Muscle of leg (tissue), 3 donors: ENCODE measurements at regions not wholly inside any gene's neighbourhood (a gene's known extent, or its start where the extent isn't known, plus 50 kb on each side); places are given as distances from the start of the nearest gene placed in this dataset.

ENCODE experiments used
- DNase-seq: peaks from one replicate; pipeline ENCODE4 v3.0.0; 2013
- H3K27ac ChIP-seq: one replicate; pipeline ENCODE4 v1.5.1; 2013; ENCODE audit warnings: mild to moderate bottlenecking, low read length, control low read depth
- H3K27me3 ChIP-seq: one replicate; pipeline ENCODE4 v1.6.1; 2013; ENCODE audit warnings: low read length; ENCODE audit not compliant: control insufficient read depth, insufficient read depth
- H3K36me3 ChIP-seq: one replicate; pipeline ENCODE4 v1.6.1; 2013; ENCODE audit warnings: low read length; ENCODE audit not compliant: control insufficient read depth, insufficient read depth
- H3K4me1 ChIP-seq: one replicate; pipeline ENCODE4 v1.6.1; 2013; ENCODE audit warnings: low read length; ENCODE audit not compliant: control insufficient read depth, insufficient read depth
- H3K4me3 ChIP-seq: one replicate; pipeline ENCODE4 v1.5.1; 2013; ENCODE audit warnings: low read length, control low read depth
- H3K9me3 ChIP-seq: replicated peaks from 2 replicates; pipeline ENCODE4 v1.6.1; 2013; ENCODE audit warnings: low read depth, low read length; ENCODE audit not compliant: control insufficient read depth
- WGBS: methylation state at CpG from one replicate; pipeline ENCODE4 v1.1.5; 2013; ENCODE audit warnings: missing lambda C conversion rate; ENCODE audit not compliant: insufficient coverage; 5-methylcytosine and 5-hydroxymethylcytosine counted together

GRCh38 chr2:129457277-129457818 lies 522.1 kb upstream of the RAB6C start:
- no peaks in the 10 kb centered on the region for H3K9me3 ChIP-seq
- H3K27ac ChIP-seq = no peak overlapping the region
- peaks cover 24% of the 10 kb centered on the region for H3K4me1 ChIP-seq
- H3K36me3 ChIP-seq = no peaks in the 10 kb centered on the region
- H3K27me3 ChIP-seq = no peaks in the 10 kb centered on the region
- 59% methylated on average over 3 of the region's 5 CpGs for WGBS
- no peak overlapping the region for H3K4me3 ChIP-seq
- no peak for DNase-seq

- H3K27ac ChIP-seq = no peak overlapping the region
- H3K4me1 ChIP-seq = peaks cover 24% of the 10 kb centered on the region
- WGBS = 76% methylated on average over 7 of the region's 7 CpGs
- no peaks in the 10 kb centered on the region for H3K36me3 ChIP-seq
- H3K4me3 ChIP-seq = no peak overlapping the region
- DNase-seq = no peak
- no peaks in the 10 kb centered on the region for H3K9me3 ChIP-seq
- no peaks in the 10 kb centered on the region for H3K27me3 ChIP-seq
These were observed 521.5 kb upstream of the RAB6C start for GRCh38 chr2:129458006-129458405.

- 57% methylated on average over 4 of the region's 7 CpGs for WGBS
These were observed 521.0 kb upstream of the RAB6C start for GRCh38 chr2:129458436-129458835.

GRCh38 chr2:129459200-129459876 lies 520.1 kb upstream of the RAB6C start:
- no peak overlapping the region for H3K27ac ChIP-seq
- 74% methylated on average over 12 of the region's 15 CpGs for WGBS

More at GRCh38 chr2:129458436-129458835, 521.0 kb upstream of the RAB6C start:
- no peak overlapping the region for H3K4me3 ChIP-seq
- no peaks in the 10 kb centered on the region for H3K27me3 ChIP-seq
- H3K4me1 ChIP-seq = peaks cover 24% of the 10 kb centered on the region
- H3K36me3 ChIP-seq = no peaks in the 10 kb centered on the region
- no peaks in the 10 kb centered on the region for H3K9me3 ChIP-seq
- no peak for DNase-seq
- H3K27ac ChIP-seq = no peak overlapping the region

GRCh38 chr2:129459881-129460280 lies 519.6 kb upstream of the RAB6C start:
- Histone ChIP-seq H3K36me3 (no peaks in the 10 kb centered on the region), H3K27me3 (no peaks in the 10 kb centered on the region), H3K9me3 (no peaks in the 10 kb centered on the region), H3K4me1 (peaks cover 24% of the 10 kb centered on the region), H3K4me3 (no peak overlapping the region), H3K27ac (no peak overlapping the region)
- WGBS = 87% methylated on average over 6 of the region's 7 CpGs
- DNase-seq = no peak

More at GRCh38 chr2:129459200-129459876, 520.1 kb upstream of the RAB6C start:
- Histone ChIP-seq H3K27me3 (no peaks in the 10 kb centered on the region), H3K9me3 (no peaks in the 10 kb centered on the region), H3K4me3 (no peak overlapping the region), H3K36me3 (no peaks in the 10 kb centered on the region), H3K4me1 (peaks cover 24% of the 10 kb centered on the region)
- peak; percentile 65 for DNase-seq

GRCh38 chr2:129460299-129461198 lies 518.9 kb upstream of the RAB6C start:
- no peaks in the 10 kb centered on the region for H3K27me3 ChIP-seq
- peaks cover 24% of the 10 kb centered on the region for H3K4me1 ChIP-seq
- H3K9me3 ChIP-seq = no peaks in the 10 kb centered on the region
- H3K27ac ChIP-seq = no peak overlapping the region
- no peak for DNase-seq
- H3K36me3 ChIP-seq = no peaks in the 10 kb centered on the region
- 85% methylated on average over 6 of the region's 12 CpGs for WGBS
- no peak overlapping the region for H3K4me3 ChIP-seq

- Histone ChIP-seq H3K4me1 (peaks cover 21% of the 10 kb centered on the region), H3K27ac (no peak overlapping the region), H3K4me3 (no peak overlapping the region), H3K9me3 (no peaks in the 10 kb centered on the region), H3K36me3 (no peaks in the 10 kb centered on the region), H3K27me3 (no peaks in the 10 kb centered on the region)
- DNase-seq = no peak
- 64% methylated on average over 2 of the region's 3 CpGs for WGBS
These were observed 517.1 kb upstream of the RAB6C start for GRCh38 chr2:129462349-129462748.

- Histone ChIP-seq H3K36me3 (no peaks in the 10 kb centered on the region), H3K4me1 (peaks cover 20% of the 10 kb centered on the region), H3K4me3 (no peak overlapping the region), H3K9me3 (no peaks in the 10 kb centered on the region), H3K27me3 (no peaks in the 10 kb centered on the region), H3K27ac (no peak overlapping the region)
- DNase-seq = no peak
- WGBS = no CpG with 5 or more reads among the region's 4 CpGs
These were observed 516.5 kb upstream of the RAB6C start for GRCh38 chr2:129462967-129463366.

GRCh38 chr2:129464036-129464435 lies 515.4 kb upstream of the RAB6C start:
- Histone ChIP-seq H3K9me3 (no peaks in the 10 kb centered on the region), H3K4me1 (peaks cover 12% of the 10 kb centered on the region), H3K36me3 (no peaks in the 10 kb centered on the region), H3K27me3 (no peaks in the 10 kb centered on the region), H3K4me3 (no peak overlapping the region), H3K27ac (no peak overlapping the region)
- 90% methylated on average over 3 of the region's 4 CpGs for WGBS
- peak; percentile 31 for DNase-seq

- Histone ChIP-seq H3K36me3 (no peaks in the 10 kb centered on the region), H3K27me3 (no peaks in the 10 kb centered on the region), H3K4me3 (no peak overlapping the region), H3K4me1 (peaks cover 6% of the 10 kb centered on the region), H3K9me3 (no peaks in the 10 kb centered on the region), H3K27ac (no peak overlapping the region)
- DNase-seq = no peak
- WGBS = 74% methylated on average over 3 of the region's 6 CpGs
These were observed 514.8 kb upstream of the RAB6C start for GRCh38 chr2:129464631-129465030.
